ENCODE measurements at regions not wholly inside any gene's neighbourhood (a gene's known extent, or its start where the extent isn't known, plus 50 kb on each side); places are given as distances from the start of the nearest gene placed in this dataset.

- H3K27ac ChIP-seq = no peak overlapping the region
- TF ChIP-seq, protein P1, sequence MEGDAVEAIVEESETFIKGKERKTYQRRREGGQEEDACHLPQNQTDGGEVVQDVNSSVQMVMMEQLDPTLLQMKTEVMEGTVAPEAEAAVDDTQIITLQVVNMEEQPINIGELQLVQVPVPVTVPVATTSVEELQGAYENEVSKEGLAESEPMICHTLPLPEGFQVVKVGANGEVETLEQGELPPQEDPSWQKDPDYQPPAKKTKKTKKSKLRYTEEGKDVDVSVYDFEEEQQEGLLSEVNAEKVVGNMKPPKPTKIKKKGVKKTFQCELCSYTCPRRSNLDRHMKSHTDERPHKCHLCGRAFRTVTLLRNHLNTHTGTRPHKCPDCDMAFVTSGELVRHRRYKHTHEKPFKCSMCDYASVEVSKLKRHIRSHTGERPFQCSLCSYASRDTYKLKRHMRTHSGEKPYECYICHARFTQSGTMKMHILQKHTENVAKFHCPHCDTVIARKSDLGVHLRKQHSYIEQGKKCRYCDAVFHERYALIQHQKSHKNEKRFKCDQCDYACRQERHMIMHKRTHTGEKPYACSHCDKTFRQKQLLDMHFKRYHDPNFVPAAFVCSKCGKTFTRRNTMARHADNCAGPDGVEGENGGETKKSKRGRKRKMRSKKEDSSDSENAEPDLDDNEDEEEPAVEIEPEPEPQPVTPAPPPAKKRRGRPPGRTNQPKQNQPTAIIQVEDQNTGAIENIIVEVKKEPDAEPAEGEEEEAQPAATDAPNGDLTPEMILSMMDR (IDR thresholded peaks at IDR 0.05) = no peak
- no peak for DNase-seq (ENCODE audit: low spot score)
- H3K4me3 ChIP-seq = no peak overlapping the region
Measured at GRCh38 chr10:4372601-4373000, 453.4 kb upstream of the AKR1E2 start.

DNA sequence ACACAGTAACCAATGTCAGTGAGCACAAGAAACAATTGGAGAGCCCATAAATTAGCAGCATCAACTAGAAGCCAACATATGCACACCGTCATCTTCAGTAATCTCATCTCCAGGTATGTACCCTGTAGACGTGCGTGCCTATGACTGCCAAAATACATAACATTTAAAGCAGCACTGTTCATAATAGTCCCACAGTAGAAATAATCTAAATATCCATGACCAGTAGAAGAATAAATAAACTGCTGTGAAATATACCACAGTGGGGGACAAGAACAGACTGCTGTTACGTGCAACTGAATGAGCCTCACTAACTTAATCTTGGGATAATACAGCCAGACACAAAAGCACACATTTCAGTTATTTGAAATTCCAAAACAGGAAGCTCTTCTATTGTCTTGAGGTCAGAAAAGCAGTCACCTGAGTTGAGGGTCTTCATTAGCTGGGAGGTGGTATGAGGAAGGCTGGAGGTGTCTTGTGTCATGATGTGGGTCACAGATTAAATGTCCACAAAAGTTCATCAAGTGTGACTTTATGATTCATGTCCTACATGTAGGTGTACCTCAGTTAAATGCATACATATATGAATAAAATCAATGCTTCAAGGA lies 454.2 kb upstream of the AKR1E2 start:
- H3K27ac ChIP-seq = no peak overlapping the region
- TF ChIP-seq, protein P1 (IDR thresholded peaks at IDR 0.05) = no peak
- no peak for DNase-seq (ENCODE audit: low spot score)
- H3K4me3 ChIP-seq = no peak overlapping the region

DNA sequence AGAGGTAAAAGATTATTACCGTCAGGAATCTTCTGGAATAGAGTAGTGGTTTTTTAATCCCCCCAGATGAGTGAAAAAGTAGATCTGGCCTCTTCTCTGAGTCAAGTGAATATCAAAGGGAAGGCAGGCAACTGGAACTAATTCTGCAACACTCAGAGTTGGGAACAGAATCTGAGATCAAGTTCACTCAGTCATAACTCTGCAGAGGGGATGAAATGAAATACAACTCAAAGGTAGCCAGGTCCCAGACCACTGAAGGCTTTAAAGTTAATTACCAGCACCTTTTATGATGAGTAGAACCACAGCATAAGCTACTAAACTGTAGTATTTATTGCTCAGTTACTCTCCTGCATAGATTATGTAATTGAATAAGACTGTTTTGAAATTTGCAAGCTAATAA lies 455.6 kb upstream of the AKR1E2 start:
- no peak overlapping the region for H3K4me3 ChIP-seq

GRCh38 chr10:4361581-4361980 lies 464.4 kb upstream of the AKR1E2 start:
- TF ChIP-seq, protein P1 (IDR thresholded peaks at IDR 0.05) = no peak
- DNase-seq (ENCODE audit: low spot score) = no peak
- H3K27ac ChIP-seq = no peak overlapping the region

More for the DNA sequence above, 455.6 kb upstream of the AKR1E2 start:
- TF ChIP-seq, protein P1 (IDR thresholded peaks at IDR 0.05) = no peak
- no peak overlapping the region for H3K27ac ChIP-seq
- DNase-seq (ENCODE audit: low spot score) = no peak

GRCh38 chr10:4359003-4359402 lies 467.0 kb upstream of the AKR1E2 start:
- H3K4me3 ChIP-seq = no peak overlapping the region
- H3K27ac ChIP-seq = no peak overlapping the region
- TF ChIP-seq, protein P1 (IDR thresholded peaks at IDR 0.05) = no peak
- DNase-seq (ENCODE audit: low spot score) = no peak

More at GRCh38 chr10:4361581-4361980, 464.4 kb upstream of the AKR1E2 start:
- no peak overlapping the region for H3K4me3 ChIP-seq

DNA sequence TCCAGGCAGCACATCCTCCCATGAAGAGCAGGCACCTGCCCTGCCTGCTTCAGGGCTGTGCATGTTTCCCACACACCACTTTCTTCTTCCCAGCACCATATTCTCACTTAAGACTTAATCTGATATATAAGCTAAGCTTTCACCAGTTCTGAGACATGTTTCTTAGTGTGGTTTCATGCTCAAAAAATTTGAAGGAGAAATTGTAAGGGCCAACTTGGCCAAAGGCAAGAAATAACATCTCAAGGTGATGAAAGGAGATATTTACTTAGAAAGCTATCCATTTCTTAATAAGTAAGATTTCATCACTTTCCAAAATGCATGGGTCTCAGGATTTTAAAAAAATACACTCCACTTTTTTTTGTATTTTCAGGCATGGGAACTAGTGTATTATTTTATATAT lies 468.1 kb upstream of the AKR1E2 start:
- TF ChIP-seq, protein P1 (IDR thresholded peaks at IDR 0.05) = no peak
- H3K27ac ChIP-seq = no peak overlapping the region
- H3K4me3 ChIP-seq = no peak overlapping the region
- no peak for DNase-seq (ENCODE audit: low spot score)

DNA sequence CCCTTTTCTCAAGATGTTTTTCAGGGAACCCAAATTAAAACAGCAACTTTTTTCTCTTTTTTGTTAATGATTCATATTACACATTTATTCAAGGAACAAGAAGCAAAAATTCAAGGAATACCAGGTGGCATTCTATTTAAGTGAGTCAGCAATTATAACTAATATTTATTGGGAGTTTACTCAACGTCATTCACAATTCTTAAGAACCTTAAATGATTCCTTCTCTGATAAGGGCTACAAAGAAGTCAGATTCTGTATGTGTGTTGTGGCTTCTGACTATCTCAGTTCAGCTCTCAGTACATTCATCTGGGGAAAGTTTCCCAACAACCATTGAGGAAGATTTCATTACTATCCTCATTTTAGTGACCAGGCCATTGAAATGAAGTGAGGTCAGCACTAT lies 470.7 kb upstream of the AKR1E2 start:
- DNase-seq (ENCODE audit: low spot score) = no peak
- TF ChIP-seq, protein P1 (IDR thresholded peaks at IDR 0.05) = no peak
- peak overlapping the region; percentile 13 to 14 for H3K27ac ChIP-seq

More for the DNA sequence above, 470.7 kb upstream of the AKR1E2 start:
- no peak overlapping the region for H3K4me3 ChIP-seq
